ENCODE measurements at regions not wholly inside any gene's neighbourhood (a gene's known extent, or its start where the extent isn't known, plus 50 kb on each side); places are given as distances from the start of the nearest gene placed in this dataset.
"Not testable (repeated sequence)": the region's sequence is repeated elsewhere in the genome, so short reads cannot be mapped to it uniquely, and the experiment has no call there.

DNA sequence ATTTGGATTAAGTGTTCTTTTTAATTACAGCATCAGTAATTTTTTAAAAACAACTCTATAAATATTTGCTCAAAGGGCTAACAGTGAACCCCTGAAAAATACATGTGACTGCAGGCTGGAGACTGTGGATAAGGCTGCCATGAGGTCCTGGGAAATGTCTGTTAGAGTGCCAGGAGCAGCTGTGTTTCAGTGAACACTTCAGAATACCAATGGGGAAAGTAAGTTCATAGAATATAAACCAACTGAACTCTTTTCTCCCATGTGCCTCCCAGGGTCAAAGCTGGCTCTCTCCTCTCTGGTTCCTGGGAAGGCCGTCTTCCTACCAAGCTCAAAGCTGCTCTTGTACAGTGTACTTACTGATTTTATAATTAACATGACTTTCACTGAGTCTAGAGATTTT, 189.4 kb downstream of the ATP6V0E2 start:
- TF ChIP-seq CTCF, POLR2A, POLR2AphosphoS5, EP300 (IDR thresholded peaks at IDR 0.05): not testable (repeated sequence)

Measured in stomach (tissue), 4 donors.